HTR-8/SVneo (cell line): ENCODE measurements at regions not wholly inside any gene's neighbourhood (a gene's known extent, or its start where the extent isn't known, plus 50 kb on each side); places are given as distances from the start of the nearest gene placed in this dataset.

Source experiments
- DNase-seq: peaks from one replicate; pipeline ENCODE4 v3.0.0; 2011; ENCODE audit warnings: low spot score, mixed read lengths; ENCODE audit not compliant: insufficient read length
- FAIRE-seq: peaks from 2 replicates; lab custom pipeline; 2011; peaks lifted over from hg19 to GRCh38; lab: Jason Lieb, UNC

- FAIRE-seq (no peak), DNase-seq (no peak)
Measured at GRCh38 chr4:119937746-119938145, 128.9 kb downstream of the MAD2L1 start.

DNA sequence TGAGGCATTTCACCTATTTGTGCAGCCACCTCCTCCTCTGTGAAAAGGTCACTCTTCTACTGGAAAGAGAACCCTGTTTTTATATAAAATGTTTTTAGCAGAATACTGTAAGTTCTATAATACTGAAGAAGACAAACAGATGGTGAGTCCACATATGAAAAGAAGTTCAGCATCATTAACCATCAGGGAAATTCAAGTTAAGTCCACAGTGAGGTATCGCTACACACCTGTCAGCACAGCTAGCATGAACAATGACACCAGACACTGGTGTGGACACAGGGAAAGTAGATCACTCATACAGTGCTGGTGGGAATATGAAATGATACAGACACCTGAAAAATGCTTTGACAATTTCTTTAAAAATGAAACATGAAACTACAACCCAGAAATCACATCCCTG lies 133.0 kb downstream of the MAD2L1 start:
- FAIRE-seq: no peak
- no peak for DNase-seq

DNA sequence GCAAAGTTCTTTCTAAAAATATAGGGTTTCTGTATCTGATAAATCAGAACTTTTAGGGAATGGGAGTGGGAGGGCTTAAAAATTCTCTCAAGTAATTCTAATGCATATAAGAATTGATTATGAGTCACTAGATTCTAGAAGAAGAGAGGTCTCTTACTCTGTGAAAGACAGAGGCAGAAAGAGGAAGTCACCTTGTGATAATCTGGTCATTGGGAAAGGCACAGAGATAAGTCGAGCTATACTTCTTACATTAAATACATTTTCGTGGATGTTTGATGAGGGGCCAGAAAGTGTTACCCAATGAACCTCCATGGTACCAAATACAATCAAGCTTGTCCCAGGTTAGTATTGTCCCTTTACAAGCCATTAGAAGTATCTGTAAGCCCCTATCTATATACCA lies 134.4 kb downstream of the MAD2L1 start:
- DNase-seq (no peak), FAIRE-seq (no peak)

- FAIRE-seq: no peak
- no peak for DNase-seq
Measured at GRCh38 chr4:119930546-119930945, 136.1 kb downstream of the MAD2L1 start.

DNA sequence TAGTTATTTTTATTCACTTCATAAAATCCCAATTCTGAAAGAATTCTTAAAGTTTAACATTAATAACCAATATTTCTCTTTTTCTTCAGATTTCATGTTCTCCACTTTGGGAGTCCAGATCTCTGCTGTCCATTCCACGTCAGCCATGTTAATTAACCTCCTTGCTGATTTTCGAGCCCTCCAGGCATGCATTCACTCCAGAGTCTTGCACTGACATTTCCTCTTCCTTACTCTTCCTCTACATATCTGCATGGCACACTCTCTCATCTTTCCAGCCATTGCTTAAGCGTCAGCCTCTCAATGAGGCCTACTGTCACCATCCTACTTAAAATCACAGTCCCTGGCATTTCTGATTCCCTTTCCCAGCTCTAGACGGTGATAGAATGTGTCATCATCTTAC lies 144.8 kb downstream of the MAD2L1 start:
- FAIRE-seq: no peak
- no peak for DNase-seq

GRCh38 chr4:119906277-119906676 lies 160.4 kb downstream of the MAD2L1 start:
- DNase-seq: no peak
- FAIRE-seq: no peak

- no peak for FAIRE-seq
- DNase-seq: no peak
Measured at GRCh38 chr4:119898211-119898610, 168.4 kb downstream of the MAD2L1 start.

DNA sequence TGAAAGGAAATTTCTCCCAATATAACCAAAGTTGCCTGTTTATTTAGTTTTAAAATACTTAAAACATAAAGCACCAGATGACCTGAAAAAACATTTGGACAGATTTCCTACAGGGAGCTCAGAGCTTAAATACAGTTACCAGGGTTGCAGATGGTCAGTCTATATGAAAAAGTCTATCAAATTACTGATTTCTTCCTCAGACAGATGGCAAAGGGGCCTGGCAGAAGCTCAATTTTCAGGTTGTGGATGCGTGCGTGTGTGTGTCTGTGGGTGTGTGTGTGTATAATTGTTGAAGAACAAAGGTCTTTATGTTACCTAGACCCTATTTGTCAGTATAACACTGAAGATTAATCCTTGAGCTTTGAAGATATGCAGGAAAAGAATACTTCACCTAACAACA lies 169.4 kb downstream of the MAD2L1 start:
- FAIRE-seq: no peak

DNA sequence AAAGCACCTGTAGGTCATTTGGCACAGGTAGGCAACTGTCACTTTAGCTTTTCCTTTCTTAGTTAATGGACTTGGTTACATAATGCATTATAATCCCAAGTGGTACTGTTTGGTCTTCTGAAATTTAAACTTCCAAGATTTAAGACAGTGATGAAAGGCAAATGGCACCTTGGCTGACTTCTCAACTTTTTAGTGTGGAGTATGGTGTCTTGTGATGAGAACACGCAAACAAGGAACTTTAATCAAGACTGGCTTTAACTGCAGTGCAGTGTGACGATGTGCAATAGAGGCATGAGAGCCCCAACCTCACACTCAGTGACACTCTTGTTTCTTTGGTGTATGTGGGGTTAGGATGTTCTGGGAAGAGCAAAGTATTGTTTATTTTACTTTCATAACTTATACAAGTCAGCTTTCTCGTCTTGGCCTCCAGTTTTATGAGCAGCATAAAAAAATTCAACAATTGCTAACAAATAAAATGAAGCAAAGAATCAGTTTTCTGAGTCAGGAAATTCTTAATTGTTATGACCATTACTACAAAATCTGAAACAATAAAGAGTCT lies 171.9 kb downstream of the MAD2L1 start:
- FAIRE-seq: no peak
- DNase-seq: no peak

More for the DNA sequence above, 169.4 kb downstream of the MAD2L1 start:
- DNase-seq: no peak

DNA sequence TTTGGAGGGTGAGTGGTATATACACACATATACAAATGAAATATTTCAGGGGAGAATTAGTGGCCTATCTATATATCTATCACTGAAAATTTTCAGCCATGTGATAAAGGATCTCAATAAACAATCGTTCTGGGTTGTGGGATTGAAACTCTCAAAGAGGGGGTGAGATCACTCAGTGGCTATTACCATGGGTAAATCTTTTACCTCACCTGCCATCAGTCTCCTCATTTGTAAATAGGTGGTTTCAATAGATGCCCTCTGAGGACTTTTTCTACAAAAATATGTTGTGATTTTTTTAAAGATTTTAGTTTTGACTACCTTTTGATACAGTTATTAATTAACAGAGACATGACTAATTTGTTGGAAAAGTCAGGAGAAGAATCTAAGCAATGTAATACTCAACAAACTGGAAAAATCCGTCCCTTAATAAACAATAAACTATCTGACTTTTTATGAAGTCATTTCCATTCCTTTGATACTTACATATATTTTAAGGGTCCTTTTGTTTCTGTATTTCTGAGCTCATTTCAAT lies 192.8 kb downstream of the MAD2L1 start:
- FAIRE-seq (no peak), DNase-seq (no peak)

GRCh38 chr4:119873132-119873531 lies 193.5 kb downstream of the MAD2L1 start:
- DNase-seq (no peak), FAIRE-seq (no peak)

- DNase-seq (no peak), FAIRE-seq (no peak)
Measured at GRCh38 chr4:119872371-119873016, 194.2 kb downstream of the MAD2L1 start.

DNA sequence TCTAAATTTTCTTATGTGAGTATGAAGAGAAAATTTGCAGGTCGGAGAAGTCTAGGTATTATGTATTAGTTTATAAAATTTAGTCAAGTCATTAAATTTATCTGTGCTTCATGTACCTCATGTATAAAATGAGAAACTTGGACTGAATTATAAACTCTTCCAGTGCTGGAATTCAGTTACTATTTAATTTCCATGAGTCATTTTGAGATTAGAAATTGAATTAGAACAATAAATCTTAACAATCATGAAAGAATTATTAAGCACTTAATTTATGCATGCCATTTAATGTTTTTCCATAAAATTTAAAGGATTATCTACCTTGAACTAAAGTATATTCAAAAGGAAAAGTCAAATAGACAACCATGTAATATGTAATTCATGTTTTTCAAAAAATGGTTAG lies 195.8 kb downstream of the MAD2L1 start:
- FAIRE-seq (no peak), DNase-seq (no peak)

GRCh38 chr4:119865789-119866188 lies 200.9 kb downstream of the MAD2L1 start:
- FAIRE-seq (no peak), DNase-seq (no peak)

DNA sequence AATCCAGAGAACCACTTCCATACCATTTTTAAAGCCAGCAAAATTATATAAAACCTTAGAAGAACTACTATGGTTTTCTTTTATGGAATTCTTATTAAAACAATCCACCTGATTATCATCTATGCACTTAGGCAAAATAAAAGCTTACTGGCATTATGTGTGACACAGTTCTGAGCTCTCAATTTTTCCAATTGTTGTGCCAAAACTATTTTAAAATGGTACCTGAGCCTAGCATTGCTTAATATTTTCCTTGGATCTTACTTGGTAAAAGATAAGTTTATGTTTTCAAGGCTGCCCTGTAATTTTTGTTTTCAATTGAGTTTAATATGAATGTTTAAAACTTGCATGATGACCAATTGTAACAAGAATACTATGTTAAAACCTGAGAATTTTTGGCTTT lies 201.3 kb downstream of the MAD2L1 start:
- no peak for DNase-seq
- FAIRE-seq: no peak

GRCh38 chr4:119861731-119862130 lies 204.9 kb downstream of the MAD2L1 start:
- DNase-seq (no peak), FAIRE-seq (no peak)

DNA sequence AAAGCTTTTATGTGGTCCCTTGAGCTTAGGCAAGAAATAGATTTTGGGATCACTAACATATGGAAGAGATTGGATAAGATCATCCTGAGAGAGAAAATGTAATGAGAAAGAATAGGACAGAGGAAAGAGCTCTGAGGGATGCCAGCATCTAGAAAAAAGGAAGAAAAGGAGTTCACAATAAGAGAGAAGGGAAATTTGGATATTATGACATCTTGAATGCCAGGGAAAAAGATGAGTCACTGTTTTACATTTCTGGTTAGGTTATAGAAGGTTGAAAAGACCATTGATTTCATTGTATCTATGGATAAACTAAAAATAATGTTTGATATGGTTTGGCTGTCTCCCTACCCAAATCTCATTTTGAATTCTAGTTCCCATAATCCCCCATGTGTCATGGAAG lies 208.5 kb downstream of the MAD2L1 start:
- no peak for FAIRE-seq
- no peak for DNase-seq

DNA sequence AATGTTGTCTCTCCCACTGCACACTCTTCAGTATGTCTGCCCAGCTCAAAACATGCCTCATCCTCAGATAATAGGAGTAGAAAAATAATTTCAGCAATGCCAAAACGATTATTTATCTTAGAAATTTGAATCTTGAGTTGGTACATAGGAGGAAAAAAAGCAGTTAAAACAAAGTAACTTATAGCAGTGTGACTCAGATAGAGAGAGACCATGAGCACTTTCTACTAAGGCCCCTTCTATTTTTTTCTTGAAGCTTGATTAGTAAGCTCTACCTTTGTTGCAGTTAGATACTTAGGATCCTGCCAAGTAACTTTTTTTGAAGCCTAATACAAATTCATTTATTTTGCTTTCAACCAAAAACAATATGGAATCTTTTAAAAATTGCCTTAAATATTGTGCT lies 212.3 kb downstream of the MAD2L1 start:
- no peak for FAIRE-seq

GRCh38 chr4:119851649-119852048 lies 215.0 kb downstream of the MAD2L1 start:
- FAIRE-seq: no peak
- no peak for DNase-seq

More for the DNA sequence above, 212.3 kb downstream of the MAD2L1 start:
- no peak for DNase-seq

- no peak for DNase-seq
Measured at GRCh38 chr4:119841361-119841760, 212.8 kb upstream of the PDE5A start.

GRCh38 chr4:119835613-119835910 lies 207.0 kb upstream of the PDE5A start:
- no peak for FAIRE-seq
- no peak for DNase-seq

More at GRCh38 chr4:119841361-119841760, 212.8 kb upstream of the PDE5A start:
- FAIRE-seq: no peak
